Activated CD4-positive, CD25-positive, alpha-beta regulatory T cell treated with anti-CD3 and anti-CD28 coated beads, Interleukin-2, amount 50 U/mL, for 16 hours (primary cell): ENCODE measurements at regions not wholly inside any gene's neighbourhood (a gene's known extent, or its start where the extent isn't known, plus 50 kb on each side); places are given as distances from the start of the nearest gene placed in this dataset.

Source experiments
- DNase-seq: peaks from one replicate; pipeline ENCODE4 v3.0.0-alpha.2; 2020; ENCODE audit warnings: low read depth, low spot score

DNA sequence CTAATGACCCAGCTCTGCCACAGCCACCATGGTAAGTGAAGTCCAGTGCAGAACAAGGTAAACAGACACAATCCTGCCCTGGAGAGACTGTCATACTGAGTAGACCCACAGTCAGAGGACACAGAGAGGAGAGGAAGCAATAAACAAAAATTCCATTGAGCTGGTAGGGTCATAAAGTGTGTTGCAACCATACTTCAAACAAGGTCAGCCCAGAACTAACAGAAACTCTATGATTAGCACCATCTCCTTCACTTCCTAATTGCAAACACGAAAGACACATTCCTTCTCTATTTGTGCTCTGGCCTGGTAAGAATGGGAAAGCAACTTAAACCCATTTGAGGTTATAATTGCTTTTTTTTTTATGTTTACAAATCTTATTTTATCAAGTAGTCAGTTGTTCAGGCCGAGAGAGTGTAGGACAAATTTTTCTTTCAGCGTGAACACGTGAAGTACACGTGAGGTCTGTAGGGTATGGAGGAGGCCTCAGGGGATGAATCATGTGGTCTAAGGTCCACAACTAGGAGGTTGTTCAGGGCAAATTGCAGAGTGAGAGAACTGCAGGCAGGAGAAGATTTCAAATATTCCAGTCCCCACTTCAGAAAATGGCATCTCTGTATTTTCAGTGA is 71.4 kb upstream of the GLS start:
- DNase-seq: no peak

GRCh38 chr2:190809876-190810525 is 70.6 kb upstream of the GLS start:
- no peak for DNase-seq

DNA sequence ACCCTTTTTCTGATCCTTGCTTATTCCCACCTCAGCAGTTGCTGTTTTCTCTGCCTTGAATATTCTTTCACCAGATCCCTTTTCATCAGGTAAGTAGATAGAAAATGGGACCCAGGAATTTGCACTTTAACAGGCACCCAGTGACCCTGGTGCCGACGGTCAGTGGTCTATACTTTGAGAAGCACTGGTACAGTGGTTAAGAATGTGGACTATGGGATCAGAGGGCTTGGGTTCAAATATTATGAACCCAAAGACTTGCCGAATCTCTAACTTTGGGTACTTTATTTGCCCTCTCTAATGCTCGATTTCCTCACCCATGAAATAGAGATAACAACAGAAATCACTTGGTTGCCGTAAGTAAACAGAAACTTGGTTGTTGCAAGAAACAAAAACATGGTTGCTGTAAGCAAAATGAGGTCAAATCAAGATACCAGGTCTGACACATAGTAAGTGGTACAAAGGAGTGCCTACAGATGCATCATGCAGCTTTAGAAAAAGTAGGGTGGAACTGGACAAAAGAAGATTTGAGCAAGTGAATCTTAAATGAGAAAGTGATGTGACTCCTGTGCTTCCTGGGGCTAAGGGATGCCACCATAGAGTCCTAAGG is 69.5 kb upstream of the GLS start:
- no peak for DNase-seq

GRCh38 chr2:190811811-190812210 is 68.8 kb upstream of the GLS start:
- DNase-seq: no peak

DNA sequence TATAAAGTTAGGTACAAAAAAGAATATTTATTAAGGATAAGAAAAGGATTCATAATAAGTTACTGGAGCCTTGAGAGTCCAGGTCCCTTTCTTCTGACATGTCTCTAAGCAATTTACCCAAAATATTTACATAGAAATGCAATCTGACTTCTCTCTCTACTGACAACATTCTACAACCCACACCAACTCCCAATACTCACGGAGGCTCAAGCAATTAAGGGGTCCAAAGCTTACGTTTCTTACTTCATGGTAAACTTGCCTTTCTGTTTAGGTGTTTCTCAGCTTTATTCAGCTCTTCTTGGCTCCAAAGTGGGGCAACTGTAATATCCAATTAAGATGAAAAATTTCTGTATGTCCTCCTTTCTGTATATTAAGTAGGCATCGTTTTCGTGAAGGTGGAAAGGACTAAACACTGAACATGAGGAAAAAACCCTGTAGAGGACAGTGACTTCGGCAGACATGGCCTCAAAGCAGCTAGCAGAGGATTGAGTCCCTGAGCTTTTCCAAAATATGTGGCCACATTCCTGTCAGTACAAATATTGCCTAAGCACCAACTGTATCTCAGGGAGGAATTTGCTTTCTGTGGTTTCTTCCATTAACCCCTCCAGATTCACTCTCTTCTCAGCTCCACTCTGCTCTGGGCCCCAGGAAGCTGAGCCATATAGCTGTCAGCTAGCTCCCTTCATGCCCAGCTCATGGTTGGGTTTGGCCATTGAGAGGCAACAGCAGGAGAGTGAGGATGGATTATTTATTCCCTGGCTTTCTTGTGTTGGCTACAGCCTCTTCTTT is 67.9 kb upstream of the GLS start:
- DNase-seq: no peak

GRCh38 chr2:190815226-190815625 is 65.4 kb upstream of the GLS start:
- DNase-seq: no peak

DNA sequence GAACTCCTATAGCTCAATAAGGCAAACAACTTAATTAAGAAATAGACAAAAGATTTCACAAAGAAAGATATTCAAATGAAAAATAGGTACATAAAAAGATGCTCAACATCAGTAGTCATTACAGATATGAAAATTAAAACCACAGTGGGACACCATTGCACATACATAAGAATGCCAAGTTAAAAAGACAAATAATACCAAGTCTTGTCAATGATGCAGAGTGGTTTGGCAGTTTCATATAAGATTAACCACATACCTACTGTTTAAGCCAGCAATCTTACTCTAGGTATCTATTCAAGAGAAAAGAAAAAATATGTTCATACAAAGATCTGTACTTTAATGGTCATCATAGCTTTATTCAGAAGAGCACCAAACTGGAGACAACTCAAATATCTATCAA is 63.5 kb upstream of the GLS start:
- DNase-seq: no peak

- no peak for DNase-seq
Measured at GRCh38 chr2:190819840-190820301, 60.8 kb upstream of the GLS start.

GRCh38 chr2:190820416-190820815 is 60.2 kb upstream of the GLS start:
- DNase-seq: no peak

DNA sequence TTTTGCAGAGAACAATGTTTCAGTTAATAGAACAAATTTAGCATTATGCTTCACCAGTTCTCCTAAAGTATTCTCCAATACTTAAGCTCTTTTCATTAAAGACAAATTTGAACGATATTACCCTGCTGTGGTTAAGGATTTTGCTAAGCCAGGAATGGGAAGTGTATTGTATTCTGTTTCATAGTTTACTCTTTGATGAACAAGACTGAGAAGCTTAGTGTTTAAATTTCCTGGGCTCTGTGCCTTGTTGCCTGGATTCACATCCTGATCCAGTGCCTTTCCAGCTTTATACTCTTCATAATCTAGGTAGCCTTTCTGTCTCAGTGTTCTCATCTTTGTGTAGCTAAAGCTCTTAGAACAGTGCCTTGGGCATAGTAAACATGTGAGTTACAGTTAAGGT is 58.6 kb upstream of the GLS start:
- DNase-seq: no peak

GRCh38 chr2:190827720-190828119 is 52.9 kb upstream of the GLS start:
- no peak for DNase-seq

GRCh38 chr2:190829642-190830041 is 51.0 kb upstream of the GLS start:
- no peak for DNase-seq
